Ovary (tissue), 7 donors: ENCODE measurements at regions not wholly inside any gene's neighbourhood (a gene's known extent, or its start where the extent isn't known, plus 50 kb on each side); places are given as distances from the start of the nearest gene placed in this dataset.

Experiments used
- DNase-seq, 5 donors: peaks; one replicate each; pipeline ENCODE4 v3.0.0-alpha.2; 2019 to 2020
- H3K27ac ChIP-seq, 2 donors: fragments of 200-600 bp; one replicate each; pipeline versions ENCODE4 v1.5.1 to v1.8.0; 2019 to 2022
- H3K27me3 ChIP-seq: fragments of 200-600 bp; one replicate; pipeline ENCODE4 v1.8.0; 2022
- H3K36me3 ChIP-seq: fragments of 200-600 bp; sonication (generic); one replicate; pipeline ENCODE4 v1.5.1; 2019
- H3K4me1 ChIP-seq: one replicate; pipeline ENCODE4 v1.8.1; 2013; ENCODE audit warnings: mild to moderate bottlenecking, moderate library complexity; ENCODE audit not compliant: insufficient read depth
- H3K4me3 ChIP-seq: fragments of 200-600 bp; sonication (generic); one replicate; pipeline ENCODE4 v1.5.1; 2017
- H3K9me3 ChIP-seq, 2 donors: fragments of 200-600 bp in 1 of 2; sonication (generic) in 1 of 2; one replicate each; pipeline versions ENCODE4 v1.5.1 to v1.8.1; 2013 to 2019; ENCODE audit warnings: mild to moderate bottlenecking in 1 of 2, moderate library complexity in 1 of 2
- CTCF ChIP-seq, 3 donors: fragments of 450-650 bp in 2 of 3; fragments of 200-600 bp in 1 of 3; IDR thresholded peaks; one replicate each; pipeline versions ENCODE4 v1.5.1 to v1.8.0; 2016 to 2022; ENCODE audit warnings: antibody characterized with exemption in 3 of 3, mild to moderate bottlenecking in 1 of 3
- EP300 ChIP-seq: sonication (generic); formaldehyde crosslinking; IDR thresholded peaks from one replicate; pipeline ENCODE4 v1.6.1; 2017; ENCODE audit warnings: antibody characterized with exemption
- POLR2A ChIP-seq: fragments of 450-650 bp; IDR thresholded peaks from one replicate; pipeline ENCODE4 v1.6.1; 2017; ENCODE audit warnings: antibody characterized with exemption, mild to moderate bottlenecking, moderate library complexity
- WGBS, 3 donors: extraction: QIAGEN DNeasy Blood & Tissue Kit in 1 of 3; methylation state at CpG; one replicate each; pipeline versions ENCODE4 v1.1.5 to v1.1.7; 2013 to 2017; 5-methylcytosine and 5-hydroxymethylcytosine counted together
- intact Hi-C, 4 donors: fragments of 100-400 bp; cut with DNase I; formaldehyde crosslinking; loops; one replicate each; pipeline versions ENCODE4 v1.11.0 to v1.15.1; 2022 to 2023
- donor health status: DM: no; HTN: no; CAD: no; lungs with moderate emphysema.
- donor health status: DM: no; HTN: no; CAD: no.
- donor health status: Bipolar disorder and iron deficiency.
- donor health status: DM: no; HTN: no; CAD: no.
- donor health status: DM: yes; HTN: yes; CAD: no.

GRCh38 chr4:137067735-137068134, 464.6 kb downstream of the PCDH18 start:
- H3K36me3 ChIP-seq, result no peaks in the 10 kb centered on the region

GRCh38 chr4:137065311-137065710, 467.0 kb downstream of the PCDH18 start:
- Histone ChIP-seq H3K27me3 (no peaks in the 10 kb centered on the region), H3K9me3 (no peaks in the 10 kb centered on the region), H3K4me1 (no peaks in the 10 kb centered on the region), H3K4me3 (no peak overlapping the region), H3K27ac (no peak overlapping the region), H3K36me3 (no peaks in the 10 kb centered on the region)
- intact Hi-C loops, result no loop called here
- TF ChIP-seq POLR2A, result no peak
- TF ChIP-seq EP300, result no peak
- TF ChIP-seq CTCF (IDR thresholded peaks at IDR 0.05), result no peak
- 63 to 71% (median 64%) methylated on average over 1 of the region's 1 CpG for WGBS, 3 donors
- DNase-seq, result no peak

More at GRCh38 chr4:137067735-137068134, 464.6 kb downstream of the PCDH18 start:
- 84 to 91% (median 90%) methylated on average over 1 of the region's 1 CpG for WGBS, 3 donors
- no peak for DNase-seq
- Histone ChIP-seq H3K9me3 (no peaks in the 10 kb centered on the region), H3K27ac (no peak overlapping the region), H3K4me3 (no peak overlapping the region), H3K27me3 (no peaks in the 10 kb centered on the region), H3K4me1 (no peaks in the 10 kb centered on the region)
- no peak for TF ChIP-seq POLR2A
- TF ChIP-seq CTCF (IDR thresholded peaks at IDR 0.05), result no peak
- no peak for TF ChIP-seq EP300
- intact Hi-C loops, result no loop called here

GRCh38 chr4:137063961-137064360, 468.3 kb downstream of the PCDH18 start:
- intact Hi-C loops, result no loop called here
- 72 to 83% (median 80%) methylated on average over 2 of the region's 2 CpGs for WGBS, 3 donors
- Histone ChIP-seq H3K4me3 (no peak overlapping the region), H3K9me3 (no peaks in the 10 kb centered on the region), H3K4me1 (no peaks in the 10 kb centered on the region), H3K36me3 (no peaks in the 10 kb centered on the region), H3K27ac (no peak overlapping the region), H3K27me3 (no peaks in the 10 kb centered on the region)
- no peak for TF ChIP-seq POLR2A
- no peak for DNase-seq

- Histone ChIP-seq H3K4me1 (no peaks in the 10 kb centered on the region), H3K27me3 (peaks cover 3% of the 10 kb centered on the region), H3K36me3 (no peaks in the 10 kb centered on the region), H3K27ac (no peak overlapping the region), H3K9me3 (no peaks in the 10 kb centered on the region), H3K4me3 (no peak overlapping the region)
- TF ChIP-seq EP300 (no peak), POLR2A (no peak), CTCF (IDR thresholded peaks at IDR 0.05) (no peak)
- intact Hi-C loops, result no loop called here
- DNase-seq, result no peak
- 74 to 85% (median 75%) methylated on average over 2 of the region's 2 CpGs for WGBS, 3 donors
These were observed 489.1 kb downstream of the PCDH18 start for GRCh38 chr4:137043184-137043583.

GRCh38 chr4:137039370-137039769, 492.9 kb downstream of the PCDH18 start:
- TF ChIP-seq EP300 (no peak), POLR2A (no peak), CTCF (IDR thresholded peaks at IDR 0.05) (no peak)
- no peaks in the 10 kb centered on the region for H3K4me1 ChIP-seq
- H3K9me3 ChIP-seq, result no peaks in the 10 kb centered on the region
- no peak for DNase-seq
- H3K27ac ChIP-seq, result no peak overlapping the region
- WGBS, 3 donors, result 38 to 52% (median 46%) methylated on average over 3 of the region's 3 CpGs
- H3K27me3 ChIP-seq, result no peaks in the 10 kb centered on the region
- no peak overlapping the region for H3K4me3 ChIP-seq
- no peaks in the 10 kb centered on the region for H3K36me3 ChIP-seq
- intact Hi-C loops, result no loop called here
